Kidney (tissue), 13 donors: ENCODE measurements at regions not wholly inside any gene's neighbourhood (a gene's known extent, or its start where the extent isn't known, plus 50 kb on each side); places are given as distances from the start of the nearest gene placed in this dataset.

Experiments used
- DNase-seq, 5 donors: peaks; one replicate each; pipeline ENCODE4 v3.0.0-alpha.2; 2013 to 2020
- FAIRE-seq: peaks from 2 replicates; lab custom pipeline; 2012; peaks lifted over from hg19 to GRCh38; lab: Jason Lieb, UNC
- H3K27ac ChIP-seq, 2 donors: one replicate each; pipeline ENCODE4 v1.7.0; 2013; ENCODE audit warnings: low read depth in 2 of 2, low read length in 2 of 2, inconsistent platforms in 1 of 2
- H3K27me3 ChIP-seq: one replicate; pipeline ENCODE4 v1.7.1; 2013; ENCODE audit warnings: low read length, inconsistent platforms; ENCODE audit not compliant: control insufficient read depth, insufficient read depth
- H3K36me3 ChIP-seq, 3 donors: one replicate each; pipeline versions ENCODE4 v1.7.0 to v1.7.1; 2013; ENCODE audit warnings: low read length in 3 of 3, control low read depth in 1 of 3, inconsistent platforms in 1 of 3; ENCODE audit not compliant: insufficient read depth in 3 of 3, control insufficient read depth in 2 of 3
- H3K4me1 ChIP-seq, 3 donors: one replicate each; pipeline versions ENCODE4 v1.7.0 to v1.7.1; 2013; ENCODE audit warnings: low read length in 3 of 3, inconsistent platforms in 1 of 3, low read depth in 1 of 3; ENCODE audit not compliant: control insufficient read depth in 2 of 3, insufficient read depth in 2 of 3
- H3K4me3 ChIP-seq, 3 donors: one replicate each; pipeline versions ENCODE4 v1.7.0 to v1.8.1; 2013; ENCODE audit warnings: low read length in 3 of 3, control low read depth in 1 of 3, inconsistent platforms in 1 of 3
- H3K9ac ChIP-seq, 3 donors: one replicate each; pipeline versions ENCODE4 v1.7.0 to v1.7.1; 2013; ENCODE audit warnings: low read length in 3 of 3, control low read depth in 1 of 3, inconsistent platforms in 1 of 3
- H3K9me3 ChIP-seq, 3 donors: one replicate each; pipeline versions ENCODE4 v1.7.0 to v1.7.1; 2013; ENCODE audit warnings: low read length in 3 of 3, control low read depth in 1 of 3, inconsistent platforms in 1 of 3; ENCODE audit not compliant: control insufficient read depth in 2 of 3, insufficient read depth in 1 of 3
- intact Hi-C: fragments of 100-400 bp; cut with DNase I; formaldehyde crosslinking; loops from one replicate; pipeline ENCODE4 v1.11.1; 2022
- TF ChIP-seq, protein P1 (sequence below): IDR thresholded peaks from 3 replicates; pipeline ENCODE4 v1.5.1; 2012; ENCODE audit warnings: mild to moderate bottlenecking, moderate library complexity, borderline replicate concordance; ENCODE audit not compliant: insufficient read depth; ENCODE audit errors: extremely low read depth
- donor health status: control.
- donor health status: control.
- donor health status: control.
- donor health status: control.
- donor health status: control.
- donor health status: DM: yes; HTN: yes; CAD: no.
- donor health status: Normal renal cell carcinoma (clear cell type).

DNA sequence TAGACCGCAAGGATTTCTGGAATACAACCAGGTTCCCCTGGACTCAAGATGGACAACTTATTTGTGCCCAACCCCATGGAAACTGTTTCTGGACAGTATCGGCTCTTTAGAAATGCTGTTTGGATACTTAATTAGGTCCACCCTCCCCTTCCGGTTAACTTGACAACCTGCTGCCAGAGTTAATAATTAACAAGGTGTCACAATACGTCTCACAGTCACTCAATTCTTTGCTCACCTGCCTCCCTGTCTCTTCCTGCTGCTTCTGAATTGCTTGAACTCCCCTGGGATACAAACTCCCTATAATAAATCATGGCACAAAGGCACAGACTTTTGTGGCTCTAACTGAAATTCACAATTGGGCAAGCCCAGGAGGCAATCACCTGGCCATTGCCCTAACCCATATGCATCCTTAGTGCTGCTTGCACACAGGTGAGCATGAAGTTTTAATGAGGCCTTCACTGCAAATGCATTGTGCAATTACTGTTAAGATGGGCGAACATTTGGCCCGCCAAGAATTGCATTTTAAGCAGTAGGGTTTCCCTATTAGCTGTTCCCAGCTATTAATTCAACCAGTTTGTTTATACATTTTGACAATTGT, 504.4 kb upstream of the NOX3 start:
- intact Hi-C loops = no loop called here
- FAIRE-seq = no peak
- TF ChIP-seq, protein P1, sequence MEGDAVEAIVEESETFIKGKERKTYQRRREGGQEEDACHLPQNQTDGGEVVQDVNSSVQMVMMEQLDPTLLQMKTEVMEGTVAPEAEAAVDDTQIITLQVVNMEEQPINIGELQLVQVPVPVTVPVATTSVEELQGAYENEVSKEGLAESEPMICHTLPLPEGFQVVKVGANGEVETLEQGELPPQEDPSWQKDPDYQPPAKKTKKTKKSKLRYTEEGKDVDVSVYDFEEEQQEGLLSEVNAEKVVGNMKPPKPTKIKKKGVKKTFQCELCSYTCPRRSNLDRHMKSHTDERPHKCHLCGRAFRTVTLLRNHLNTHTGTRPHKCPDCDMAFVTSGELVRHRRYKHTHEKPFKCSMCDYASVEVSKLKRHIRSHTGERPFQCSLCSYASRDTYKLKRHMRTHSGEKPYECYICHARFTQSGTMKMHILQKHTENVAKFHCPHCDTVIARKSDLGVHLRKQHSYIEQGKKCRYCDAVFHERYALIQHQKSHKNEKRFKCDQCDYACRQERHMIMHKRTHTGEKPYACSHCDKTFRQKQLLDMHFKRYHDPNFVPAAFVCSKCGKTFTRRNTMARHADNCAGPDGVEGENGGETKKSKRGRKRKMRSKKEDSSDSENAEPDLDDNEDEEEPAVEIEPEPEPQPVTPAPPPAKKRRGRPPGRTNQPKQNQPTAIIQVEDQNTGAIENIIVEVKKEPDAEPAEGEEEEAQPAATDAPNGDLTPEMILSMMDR = no peak

DNA sequence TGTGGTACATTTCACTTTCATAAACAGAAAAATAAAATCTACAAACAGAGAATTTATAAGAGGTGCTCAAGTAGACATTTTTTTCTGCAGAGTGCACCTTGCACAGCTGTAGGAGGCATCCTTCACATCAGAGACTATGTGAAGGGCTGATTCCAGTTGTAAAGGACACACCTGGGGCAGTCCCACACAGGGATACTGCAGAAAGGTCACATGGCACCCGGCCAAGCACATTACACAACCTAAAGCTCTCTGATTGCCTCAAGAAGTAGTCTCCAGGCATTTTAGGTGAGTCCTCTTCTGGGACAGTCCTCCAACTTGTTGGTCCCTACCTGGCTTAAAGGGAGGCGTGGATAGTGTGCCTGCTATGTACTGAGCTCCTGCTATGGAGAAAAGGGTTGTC, 502.9 kb upstream of the NOX3 start:
- TF ChIP-seq, protein P1 = no peak
- no peaks in the 10 kb centered on the region for H3K4me1 ChIP-seq
- no peak overlapping the region for H3K4me3 ChIP-seq
- H3K27ac ChIP-seq = no peak overlapping the region
- intact Hi-C loops = no loop called here
- no peak for FAIRE-seq
- H3K27me3 ChIP-seq = no peaks in the 10 kb centered on the region
- H3K36me3 ChIP-seq = no peaks in the 10 kb centered on the region
- H3K9me3 ChIP-seq = no peaks in the 10 kb centered on the region
- DNase-seq = no peak
- no peak overlapping the region for H3K9ac ChIP-seq

More for the DNA sequence above, 504.4 kb upstream of the NOX3 start:
- Histone ChIP-seq H3K27me3 (no peaks in the 10 kb centered on the region), H3K4me1 (no peaks in the 10 kb centered on the region), H3K4me3 (no peak overlapping the region), H3K9me3 (no peaks in the 10 kb centered on the region), H3K9ac (no peak overlapping the region), H3K36me3 (no peaks in the 10 kb centered on the region), H3K27ac (no peak overlapping the region)
- peak in 1 of 5 donors; percentile 21 for DNase-seq

GRCh38 chr6:155955038-155955437, 499.4 kb upstream of the NOX3 start:
- no peaks in the 10 kb centered on the region for H3K9me3 ChIP-seq
- H3K36me3 ChIP-seq = no peaks in the 10 kb centered on the region
- FAIRE-seq = no peak
- no peak overlapping the region for H3K4me3 ChIP-seq
- DNase-seq = no peak
- TF ChIP-seq, protein P1 = no peak
- intact Hi-C loops = no loop called here
- no peak overlapping the region for H3K27ac ChIP-seq
- H3K9ac ChIP-seq = no peak overlapping the region
- no peaks in the 10 kb centered on the region for H3K27me3 ChIP-seq
- H3K4me1 ChIP-seq = no peaks in the 10 kb centered on the region

GRCh38 chr6:155954149-155954548, 498.5 kb upstream of the NOX3 start:
- intact Hi-C loops = no loop called here
- Histone ChIP-seq H3K27me3 (no peaks in the 10 kb centered on the region), H3K4me1 (no peaks in the 10 kb centered on the region), H3K27ac (no peak overlapping the region), H3K4me3 (no peak overlapping the region), H3K9me3 (no peaks in the 10 kb centered on the region), H3K36me3 (no peaks in the 10 kb centered on the region), H3K9ac (no peak overlapping the region)
- TF ChIP-seq, protein P1 = no peak
- no peak for DNase-seq
- FAIRE-seq = no peak
